ELF-1 (cell line): ENCODE measurements at regions not wholly inside any gene's neighbourhood (a gene's known extent, or its start where the extent isn't known, plus 50 kb on each side); places are given as distances from the start of the nearest gene placed in this dataset.
A peak's percentile ranks its signal among the peaks of the same experiment; 100 is the strongest.
"Not testable (repeated sequence)": the region's sequence is repeated elsewhere in the genome, so short reads cannot be mapped to it uniquely, and the experiment has no call there.

Source experiments
- DNase-seq: peaks from one replicate; pipeline ENCODE4 v3.0.0-alpha.2; 2016; ENCODE audit warnings: low read depth, low spot score

GRCh38 chr2:64794426-64794995 is 140.8 kb upstream of the SERTAD2 start:
- DNase-seq = no peak

GRCh38 chr2:64795024-64795592 is 141.4 kb upstream of the SERTAD2 start:
- DNase-seq = no peak

- no peak for DNase-seq
Measured at GRCh38 chr2:64796926-64797325, 143.2 kb upstream of the SERTAD2 start.

- no peak for DNase-seq
Measured at GRCh38 chr2:64797881-64798575, 144.3 kb upstream of the SERTAD2 start.

- no peak for DNase-seq
Measured at GRCh38 chr2:64799592-64800252, 146.0 kb upstream of the SERTAD2 start.

GRCh38 chr2:64803776-64804175 is 150.1 kb upstream of the SERTAD2 start:
- no peak for DNase-seq

GRCh38 chr2:64804651-64805050 is 150.9 kb upstream of the SERTAD2 start:
- no peak for DNase-seq

GRCh38 chr2:64807417-64807816 is 153.7 kb upstream of the SERTAD2 start:
- DNase-seq = peak; percentile 54

- DNase-seq = no peak
Measured at GRCh38 chr2:64808092-64808491, 154.4 kb upstream of the SERTAD2 start.

GRCh38 chr2:64808754-64809153 is 155.0 kb upstream of the SERTAD2 start:
- DNase-seq = no peak

- DNase-seq = no peak
Measured at GRCh38 chr2:64809216-64809615, 155.5 kb upstream of the SERTAD2 start.

GRCh38 chr2:64812285-64812684 is 158.6 kb upstream of the SERTAD2 start:
- DNase-seq = no peak

- no peak for DNase-seq
Measured at GRCh38 chr2:64814007-64814406, 160.3 kb upstream of the SERTAD2 start.

- DNase-seq = not testable (repeated sequence)
Measured at GRCh38 chr2:64816526-64816925, 162.8 kb upstream of the SERTAD2 start.

- no peak for DNase-seq
Measured at GRCh38 chr2:64817453-64817852, 163.7 kb upstream of the SERTAD2 start.

GRCh38 chr2:64818664-64819060 is 164.9 kb upstream of the SERTAD2 start:
- DNase-seq = peak; percentile 56

GRCh38 chr2:64819361-64819760 is 165.6 kb upstream of the SERTAD2 start:
- no peak for DNase-seq

- DNase-seq = no peak
Measured at GRCh38 chr2:64819774-64820688, 166.3 kb upstream of the SERTAD2 start.

- DNase-seq = no peak
Measured at GRCh38 chr2:64820901-64821300, 167.2 kb upstream of the SERTAD2 start.

GRCh38 chr2:64823794-64824193 is 165.4 kb upstream of the SLC1A4 start:
- DNase-seq = peak; percentile 78

GRCh38 chr2:64825831-64826491 is 163.2 kb upstream of the SLC1A4 start:
- no peak for DNase-seq
